ENCODE measurements at regions not wholly inside any gene's neighbourhood (a gene's known extent, or its start where the extent isn't known, plus 50 kb on each side); places are given as distances from the start of the nearest gene placed in this dataset.

DNA sequence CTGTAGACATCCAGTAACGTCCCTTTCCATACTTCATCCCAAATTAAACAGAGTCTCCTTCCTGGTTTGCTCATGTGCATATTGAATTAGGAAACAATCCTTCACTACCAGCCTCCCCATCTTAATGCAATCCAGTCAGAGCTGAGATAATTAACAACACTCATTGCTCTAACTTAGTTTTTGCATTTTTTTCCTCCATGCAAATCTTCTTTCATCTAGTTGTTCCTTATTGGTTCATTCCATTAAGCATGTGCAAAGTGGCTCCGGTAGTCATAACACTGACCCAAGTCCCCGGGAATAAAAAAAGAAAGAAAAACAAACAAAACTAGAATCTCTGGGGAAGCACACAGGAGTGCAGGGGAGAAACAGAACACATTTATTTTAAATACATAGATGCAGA, 1176.1 kb downstream of the GATA3 start:
- no peak overlapping the region for H2AK9ac ChIP-seq (replicated peaks; ENCODE audit: low read depth, low read length, poor library complexity)
- no peak overlapping the region for H4K91ac ChIP-seq (ENCODE audit: insufficient read depth, low read depth, low read length)
- no peaks in the 10 kb centered on the region for H3K36me3 ChIP-seq (ENCODE audit: control insufficient read depth, insufficient read depth, low read length)
- intact Hi-C loops (cut with micrococcal nuclease): no loop called here
- H3K4me1 ChIP-seq (ENCODE audit: control insufficient read depth, insufficient read depth, low read length): no peaks in the 10 kb centered on the region
- H3K9ac ChIP-seq (ENCODE audit: low read depth, low read length): no peak overlapping the region
- no TSS peak for BruUV-seq (replicated peaks)
- H3K9me1 ChIP-seq (ENCODE audit: insufficient read depth, low read length): no peaks in the 10 kb centered on the region
- no peak overlapping the region for H2AK5ac ChIP-seq (ENCODE audit: low read depth, low read length)
- POLR2A ChIA-PET (ENCODE audit: unreplicated experiment): no interaction called here
- ATAC-seq (ENCODE audit: low read depth) (no peak), DNase-seq (no peak)
- H3K23ac ChIP-seq (ENCODE audit: low read depth, low read length): no peak overlapping the region
- H3K14ac ChIP-seq (replicated peaks; ENCODE audit: low read depth, low read length): no peak overlapping the region
- H3K27me3 ChIP-seq (ENCODE audit: control insufficient read depth, insufficient read depth, low read length): no peaks in the 10 kb centered on the region
- H2BK20ac ChIP-seq (ENCODE audit: low read depth, low read length): no peak overlapping the region
- no peak overlapping the region for H3K18ac ChIP-seq (ENCODE audit: low read depth, low read length)
- dilution Hi-C loops (cut with HindIII; ENCODE audit: low sequenced_read_pairs, unreplicated experiment): no loop called here
- in situ Hi-C loops (cut with MboI; ENCODE audit: low sequenced_read_pairs): no loop called here
- H4K20me1 ChIP-seq (ENCODE audit: insufficient read depth, low read length): no peaks in the 10 kb centered on the region
- no peak overlapping the region for H4K5ac ChIP-seq (ENCODE audit: low read depth, low read length)
- H3K79me1 ChIP-seq (ENCODE audit: low read depth in 1 of 2, low read length in 2 of 2): no peaks in the 10 kb centered on the region
- 0 out of 2 replicates have a peak, but pooled peaks cover 2% of the 10 kb centered on the region for H3K9me3 ChIP-seq (ENCODE audit: control insufficient read depth, insufficient read depth, low read length)
- H3K27ac ChIP-seq (ENCODE audit: insufficient read depth, low read length): no peak overlapping the region
- H4K8ac ChIP-seq (ENCODE audit: low read depth in 2 of 2, low read length in 2 of 2): no peak overlapping the region
- no peak overlapping the region for H3K4me2 ChIP-seq (ENCODE audit: low read depth, low read length)
- no CpG with 5 or more reads among the region's 3 CpGs for WGBS, 2 experiments (ENCODE audit: extremely low coverage in 2 of 2, insufficient read length in 1 of 2)
- no peak overlapping the region for H2BK5ac ChIP-seq (ENCODE audit: low read depth, low read length, poor library complexity, severe bottlenecking)
- CTCF ChIA-PET: no interaction called here
- H3K4me3 ChIP-seq (ENCODE audit: insufficient read depth, low read depth, low read length): no peak overlapping the region
- no peak overlapping the region for H2BK15ac ChIP-seq (ENCODE audit: low read depth, low read length)
- no peak overlapping the region for H3K4ac ChIP-seq (ENCODE audit: low read depth, low read length)
- no peak overlapping the region for H3K56ac ChIP-seq (ENCODE audit: extremely low read depth, insufficient read depth, low read length)
- no peak overlapping the region for H2BK120ac ChIP-seq (ENCODE audit: low read depth, low read length)
- H2AFZ ChIP-seq (replicated peaks; ENCODE audit: low read length, poor library complexity): no peak overlapping the region
- TF ChIP-seq RCOR1 (IDR thresholded peaks at IDR 0.05; ENCODE audit: insufficient replicate concordance, low read length) (no peak), MAFK (IDR thresholded peaks at IDR 0.05; ENCODE audit: low read depth, low read length) (no peak), RAD21 (IDR thresholded peaks at IDR 0.05; ENCODE audit: low read length) (no peak), CHD1 (IDR thresholded peaks at IDR 0.05; ENCODE audit: low read depth, low read length) (no peak), POLR2A (IDR thresholded peaks at IDR 0.05; ENCODE audit: low read depth, low read length) (no peak), RFX5 (IDR thresholded peaks at IDR 0.05; ENCODE audit: low read depth, low read length) (no peak), MXI1 (IDR thresholded peaks at IDR 0.05; ENCODE audit: borderline replicate concordance, low read depth, low read length) (no peak), FOS (IDR thresholded peaks at IDR 0.05; ENCODE audit: low read depth, low read length) (no peak), CEBPB (IDR thresholded peaks at IDR 0.05; ENCODE audit: low read depth, low read length) (no peak), BHLHE40 (IDR thresholded peaks at IDR 0.05; ENCODE audit: low read depth, low read length) (no peak), SMC3 (IDR thresholded peaks at IDR 0.05; ENCODE audit: low read depth, low read length) (no peak), NFE2L2 (IDR thresholded peaks at IDR 0.05; ENCODE audit: low read depth, low read length) (no peak)
- TF ChIP-seq, protein P1, sequence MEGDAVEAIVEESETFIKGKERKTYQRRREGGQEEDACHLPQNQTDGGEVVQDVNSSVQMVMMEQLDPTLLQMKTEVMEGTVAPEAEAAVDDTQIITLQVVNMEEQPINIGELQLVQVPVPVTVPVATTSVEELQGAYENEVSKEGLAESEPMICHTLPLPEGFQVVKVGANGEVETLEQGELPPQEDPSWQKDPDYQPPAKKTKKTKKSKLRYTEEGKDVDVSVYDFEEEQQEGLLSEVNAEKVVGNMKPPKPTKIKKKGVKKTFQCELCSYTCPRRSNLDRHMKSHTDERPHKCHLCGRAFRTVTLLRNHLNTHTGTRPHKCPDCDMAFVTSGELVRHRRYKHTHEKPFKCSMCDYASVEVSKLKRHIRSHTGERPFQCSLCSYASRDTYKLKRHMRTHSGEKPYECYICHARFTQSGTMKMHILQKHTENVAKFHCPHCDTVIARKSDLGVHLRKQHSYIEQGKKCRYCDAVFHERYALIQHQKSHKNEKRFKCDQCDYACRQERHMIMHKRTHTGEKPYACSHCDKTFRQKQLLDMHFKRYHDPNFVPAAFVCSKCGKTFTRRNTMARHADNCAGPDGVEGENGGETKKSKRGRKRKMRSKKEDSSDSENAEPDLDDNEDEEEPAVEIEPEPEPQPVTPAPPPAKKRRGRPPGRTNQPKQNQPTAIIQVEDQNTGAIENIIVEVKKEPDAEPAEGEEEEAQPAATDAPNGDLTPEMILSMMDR (conservative IDR thresholded peaks at IDR 0.05; ENCODE audit: low read depth, low read length): no peak
- TF ChIP-seq, protein P2, sequence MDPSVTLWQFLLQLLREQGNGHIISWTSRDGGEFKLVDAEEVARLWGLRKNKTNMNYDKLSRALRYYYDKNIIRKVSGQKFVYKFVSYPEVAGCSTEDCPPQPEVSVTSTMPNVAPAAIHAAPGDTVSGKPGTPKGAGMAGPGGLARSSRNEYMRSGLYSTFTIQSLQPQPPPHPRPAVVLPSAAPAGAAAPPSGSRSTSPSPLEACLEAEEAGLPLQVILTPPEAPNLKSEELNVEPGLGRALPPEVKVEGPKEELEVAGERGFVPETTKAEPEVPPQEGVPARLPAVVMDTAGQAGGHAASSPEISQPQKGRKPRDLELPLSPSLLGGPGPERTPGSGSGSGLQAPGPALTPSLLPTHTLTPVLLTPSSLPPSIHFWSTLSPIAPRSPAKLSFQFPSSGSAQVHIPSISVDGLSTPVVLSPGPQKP (IDR thresholded peaks at IDR 0.05; ENCODE audit: borderline replicate concordance, low read depth, low read length): no peak
- TF ChIP-seq, protein P3, sequence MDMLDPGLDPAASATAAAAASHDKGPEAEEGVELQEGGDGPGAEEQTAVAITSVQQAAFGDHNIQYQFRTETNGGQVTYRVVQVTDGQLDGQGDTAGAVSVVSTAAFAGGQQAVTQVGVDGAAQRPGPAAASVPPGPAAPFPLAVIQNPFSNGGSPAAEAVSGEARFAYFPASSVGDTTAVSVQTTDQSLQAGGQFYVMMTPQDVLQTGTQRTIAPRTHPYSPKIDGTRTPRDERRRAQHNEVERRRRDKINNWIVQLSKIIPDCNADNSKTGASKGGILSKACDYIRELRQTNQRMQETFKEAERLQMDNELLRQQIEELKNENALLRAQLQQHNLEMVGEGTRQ (IDR thresholded peaks at IDR 0.05; ENCODE audit: low read depth, low read length): no peak

Data from IMR-90 (cell line).